GM23248 (cell line): ENCODE measurements at regions not wholly inside any gene's neighbourhood (a gene's known extent, or its start where the extent isn't known, plus 50 kb on each side); places are given as distances from the start of the nearest gene placed in this dataset.

Experiments
- EZH2 ChIP-seq: fragments of 200-600 bp; sonication (generic); IDR thresholded peaks from 2 replicates; pipeline ENCODE4 v1.6.1; 2018; ENCODE audit warnings: antibody characterized with exemption, mild to moderate bottlenecking; ENCODE audit not compliant: insufficient read depth, poor library complexity, severe bottlenecking
- EZH2phosphoT487 ChIP-seq: fragments of 200-600 bp; sonication (generic); IDR thresholded peaks from 2 replicates; pipeline ENCODE4 v1.6.1; 2018; ENCODE audit warnings: antibody characterized with exemption, moderate library complexity, mild to moderate bottlenecking, low read depth; ENCODE audit not compliant: insufficient read depth

GRCh38 chr2:222769941-222770340 is 90.9 kb upstream of the ACSL3 start:
- TF ChIP-seq EZH2: no peak
- no peak for TF ChIP-seq EZH2phosphoT487
